ENCODE measurements at regions not wholly inside any gene's neighbourhood (a gene's known extent, or its start where the extent isn't known, plus 50 kb on each side); places are given as distances from the start of the nearest gene placed in this dataset.
"Not testable (repeated sequence)": the region's sequence is repeated elsewhere in the genome, so short reads cannot be mapped to it uniquely, and the experiment has no call there.

DNA sequence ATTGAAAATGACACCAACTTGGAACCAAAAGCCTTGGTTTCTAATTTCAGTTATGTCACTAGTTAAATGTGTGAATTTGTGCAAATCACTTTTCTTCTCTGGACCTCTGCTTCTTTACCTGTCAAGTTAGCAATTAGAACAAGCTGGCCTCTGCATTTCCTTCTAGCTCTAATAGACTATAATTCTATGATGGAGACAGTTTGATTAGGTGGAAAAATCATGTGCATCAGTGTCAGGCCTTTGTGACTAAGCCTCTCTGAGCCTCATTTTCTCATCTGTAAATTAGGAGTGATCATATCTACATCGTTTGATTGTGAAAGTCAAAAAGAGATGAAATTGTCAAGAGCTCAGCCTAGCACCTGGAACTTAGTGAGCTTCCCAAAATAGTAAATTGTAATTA lies 712.9 kb downstream of the MECOM start:
- DNase-seq (ENCODE audit: insufficient read length), result no peak
- FAIRE-seq, result no peak

DNA sequence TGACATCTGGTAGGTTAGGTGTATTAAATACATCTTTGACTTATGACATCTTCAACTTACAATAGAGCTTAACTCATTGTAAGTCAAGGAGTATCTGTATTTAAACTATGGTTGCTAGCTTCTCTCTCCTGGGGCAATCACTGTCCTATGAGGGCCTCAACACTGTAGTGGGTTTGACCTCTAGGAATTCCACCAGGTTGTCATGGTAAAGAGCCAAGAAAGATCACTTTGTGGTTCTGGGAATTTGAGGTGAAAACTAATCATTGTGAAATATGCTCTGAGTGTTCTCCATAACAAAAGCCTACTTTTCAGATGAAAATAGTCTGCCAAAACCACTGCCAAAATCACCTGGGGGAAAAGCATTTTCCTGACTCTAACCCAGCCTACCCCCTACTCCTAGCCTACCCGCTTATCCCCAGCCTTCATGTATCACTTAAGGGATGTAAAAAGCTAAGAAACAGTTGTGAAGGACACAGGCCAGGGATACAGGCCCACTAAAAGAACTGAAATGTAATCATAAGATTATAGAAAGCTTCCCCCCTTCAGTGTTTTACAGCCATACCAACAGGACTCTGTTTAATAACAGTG lies 723.8 kb downstream of the MECOM start:
- no peak for TF ChIP-seq TAF1 (IDR thresholded peaks at IDR 0.05; ENCODE audit: borderline replicate concordance, low read depth, low read length)
- TF ChIP-seq POLR2A (IDR thresholded peaks at IDR 0.05; ENCODE audit: low read depth, low read length), result no peak
- TF ChIP-seq POLR2AphosphoS5 (IDR thresholded peaks at IDR 0.05; ENCODE audit: low read depth, low read length), result no peak
- no peak for FAIRE-seq
- DNase-seq (ENCODE audit: insufficient read length), result no peak

More for the DNA sequence above, 712.9 kb downstream of the MECOM start:
- TF ChIP-seq POLR2AphosphoS5 (IDR thresholded peaks at IDR 0.05; ENCODE audit: low read depth, low read length) (no peak), POLR2A (IDR thresholded peaks at IDR 0.05; ENCODE audit: low read depth, low read length) (no peak), TAF1 (IDR thresholded peaks at IDR 0.05; ENCODE audit: borderline replicate concordance, low read depth, low read length) (no peak)

DNA sequence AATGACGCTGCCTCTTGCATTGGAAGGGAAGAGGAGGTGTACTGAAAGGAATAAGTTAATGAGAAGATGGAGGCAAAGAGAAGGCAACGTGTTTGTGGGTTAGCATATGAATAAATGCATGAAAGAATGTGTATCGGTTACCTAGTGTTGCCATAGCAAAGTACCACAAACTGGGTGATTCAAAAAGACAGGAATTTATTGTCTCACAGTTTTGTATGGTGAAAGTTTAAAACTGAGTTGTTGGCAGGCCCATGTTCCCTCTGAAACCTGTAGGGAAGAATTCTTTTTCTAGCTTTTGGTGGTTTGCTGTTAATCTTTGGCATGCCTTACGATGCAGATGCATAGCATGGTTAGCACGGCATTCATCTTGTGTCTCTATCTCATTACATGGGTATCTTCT lies 729.9 kb downstream of the MECOM start:
- FAIRE-seq, result no peak
- TF ChIP-seq TAF1 (IDR thresholded peaks at IDR 0.05; ENCODE audit: borderline replicate concordance, low read depth, low read length), result no peak
- TF ChIP-seq POLR2AphosphoS5 (IDR thresholded peaks at IDR 0.05; ENCODE audit: low read depth, low read length), result no peak
- no peak for TF ChIP-seq POLR2A (IDR thresholded peaks at IDR 0.05; ENCODE audit: low read depth, low read length)
- no peak for DNase-seq (ENCODE audit: insufficient read length)

DNA sequence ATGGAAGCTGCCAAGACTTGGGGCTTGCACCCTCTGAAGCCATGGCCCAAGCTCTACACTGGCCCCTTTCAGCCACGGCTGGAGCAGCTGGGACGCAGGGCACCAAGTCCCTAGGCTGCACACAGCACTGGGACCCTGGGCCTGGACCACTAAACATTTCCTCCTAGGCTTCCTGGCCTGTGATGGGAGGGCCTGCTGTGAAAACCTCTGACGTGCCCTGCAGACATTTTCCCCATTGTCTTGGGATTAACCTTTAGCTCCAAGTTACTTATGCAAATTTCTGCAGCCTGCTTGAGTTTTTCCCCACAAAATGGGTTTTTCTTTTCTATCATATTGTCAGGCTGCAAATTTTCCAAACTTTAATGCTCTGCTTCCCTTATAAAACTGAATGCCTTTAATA lies 733.5 kb downstream of the MECOM start:
- FAIRE-seq; DNase-seq (ENCODE audit: insufficient read length): not testable (repeated sequence)

DNA sequence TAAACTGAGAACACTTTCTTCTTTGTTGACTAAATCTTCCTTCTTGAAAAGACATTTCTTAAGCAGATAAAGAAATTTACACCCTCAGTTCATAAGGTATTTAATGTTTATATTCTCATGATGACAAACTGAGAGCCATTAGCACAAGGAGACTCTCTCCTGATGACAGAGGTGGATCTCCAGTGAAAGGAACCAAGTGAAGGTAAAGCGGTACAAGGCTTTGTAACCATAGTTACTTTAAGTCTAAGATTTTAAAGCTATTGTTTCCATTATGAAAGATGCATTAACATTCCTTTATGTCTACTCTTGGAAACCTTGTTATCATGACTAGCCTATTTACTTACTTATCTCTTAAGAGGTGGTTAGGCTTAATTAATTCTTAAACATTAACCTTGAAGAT lies 737.1 kb downstream of the MECOM start:
- TF ChIP-seq POLR2A (IDR thresholded peaks at IDR 0.05; ENCODE audit: low read depth, low read length) (no peak), POLR2AphosphoS5 (IDR thresholded peaks at IDR 0.05; ENCODE audit: low read depth, low read length) (no peak), TAF1 (IDR thresholded peaks at IDR 0.05; ENCODE audit: borderline replicate concordance, low read depth, low read length) (no peak)
- DNase-seq (ENCODE audit: insufficient read length) (no peak), FAIRE-seq (no peak)

DNA sequence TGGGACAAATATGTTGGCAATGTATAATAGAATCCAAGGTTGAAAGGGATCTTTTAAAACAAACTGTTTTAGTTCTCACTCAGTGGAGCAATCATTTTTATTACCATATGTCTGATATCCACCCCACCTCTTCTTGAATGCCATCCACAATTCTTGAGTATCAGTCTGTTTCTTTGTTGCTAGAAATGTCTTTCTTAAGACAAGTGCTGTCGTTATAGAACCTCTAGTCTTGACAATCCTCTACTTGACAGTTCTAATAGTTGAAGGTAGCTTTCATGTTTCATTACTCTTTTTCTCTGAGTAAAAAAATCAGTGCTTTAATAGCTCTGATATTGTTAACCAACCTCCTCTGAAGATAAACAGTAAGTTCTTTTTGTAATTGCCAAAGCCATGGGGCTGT lies 737.9 kb downstream of the MECOM start:
- DNase-seq (ENCODE audit: insufficient read length) (no peak), FAIRE-seq (no peak)
- no peak for TF ChIP-seq POLR2A (IDR thresholded peaks at IDR 0.05; ENCODE audit: low read depth, low read length)
- no peak for TF ChIP-seq TAF1 (IDR thresholded peaks at IDR 0.05; ENCODE audit: borderline replicate concordance, low read depth, low read length)
- TF ChIP-seq POLR2AphosphoS5 (IDR thresholded peaks at IDR 0.05; ENCODE audit: low read depth, low read length), result no peak

DNA sequence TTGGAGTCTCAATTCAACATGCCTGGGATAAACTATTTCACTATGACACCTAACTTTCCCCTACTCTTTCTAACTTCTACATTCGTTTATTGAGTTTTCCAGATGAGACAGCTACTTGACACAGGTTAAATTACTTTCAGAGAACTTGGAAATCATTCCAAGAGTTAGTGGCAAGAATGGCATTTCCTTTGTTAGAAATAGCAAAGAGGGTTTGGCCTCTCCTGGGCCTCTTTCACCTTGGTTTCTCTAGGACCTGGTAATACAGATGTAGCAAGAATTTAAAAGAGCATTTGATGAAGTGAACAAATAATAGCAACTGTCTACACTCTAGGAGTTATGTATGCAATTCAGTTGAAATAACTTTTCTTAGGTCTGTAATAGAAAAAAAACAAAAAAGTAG lies 748.9 kb downstream of the MECOM start:
- DNase-seq (ENCODE audit: insufficient read length) (no peak), FAIRE-seq (no peak)
- TF ChIP-seq TAF1 (IDR thresholded peaks at IDR 0.05; ENCODE audit: borderline replicate concordance, low read depth, low read length) (no peak), POLR2A (IDR thresholded peaks at IDR 0.05; ENCODE audit: low read depth, low read length) (no peak), POLR2AphosphoS5 (IDR thresholded peaks at IDR 0.05; ENCODE audit: low read depth, low read length) (no peak)

DNA sequence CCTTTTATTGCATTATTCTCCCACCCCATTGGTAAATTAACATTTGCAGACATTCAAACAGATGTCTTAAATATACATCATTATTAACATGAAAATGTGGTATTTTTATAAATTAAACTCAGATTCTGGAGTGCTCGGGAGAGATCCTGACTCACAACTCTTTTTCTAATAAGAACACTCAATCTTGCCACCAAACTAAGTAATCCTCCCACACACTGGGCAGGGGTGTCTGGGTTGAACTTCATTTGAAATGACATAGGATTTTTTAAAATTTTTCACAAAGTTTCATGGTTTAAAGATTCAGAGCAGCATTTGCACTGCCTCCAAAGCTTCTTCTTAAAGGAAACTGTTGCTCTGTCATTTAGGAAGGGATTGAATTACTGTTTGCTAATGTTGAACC lies 754.3 kb downstream of the MECOM start:
- FAIRE-seq (no peak), DNase-seq (ENCODE audit: insufficient read length) (no peak)
- TF ChIP-seq TAF1 (IDR thresholded peaks at IDR 0.05; ENCODE audit: borderline replicate concordance, low read depth, low read length), result no peak
- TF ChIP-seq POLR2AphosphoS5 (IDR thresholded peaks at IDR 0.05; ENCODE audit: low read depth, low read length), result no peak
- TF ChIP-seq POLR2A (IDR thresholded peaks at IDR 0.05; ENCODE audit: low read depth, low read length), result no peak

DNA sequence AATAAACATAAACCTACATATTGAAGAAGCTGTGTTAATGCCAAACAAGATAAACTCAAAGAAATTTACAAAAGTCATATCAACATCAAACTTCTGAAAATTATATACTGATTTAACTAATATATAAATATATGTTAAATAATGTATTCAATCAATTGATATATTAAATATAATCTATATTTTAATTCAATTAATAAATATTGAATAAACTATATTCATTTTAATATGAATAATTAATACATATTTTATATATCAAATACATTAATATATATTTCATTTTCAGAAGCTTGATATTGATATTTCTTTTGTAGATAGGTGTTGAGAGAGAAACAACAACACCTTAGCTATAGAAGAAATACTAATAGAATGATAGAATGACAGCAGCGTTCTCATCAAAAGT lies 768.1 kb downstream of the MECOM start:
- no peak for FAIRE-seq
- TF ChIP-seq POLR2A (IDR thresholded peaks at IDR 0.05; ENCODE audit: low read depth, low read length) (no peak), TAF1 (IDR thresholded peaks at IDR 0.05; ENCODE audit: borderline replicate concordance, low read depth, low read length) (no peak), POLR2AphosphoS5 (IDR thresholded peaks at IDR 0.05; ENCODE audit: low read depth, low read length) (no peak)

DNA sequence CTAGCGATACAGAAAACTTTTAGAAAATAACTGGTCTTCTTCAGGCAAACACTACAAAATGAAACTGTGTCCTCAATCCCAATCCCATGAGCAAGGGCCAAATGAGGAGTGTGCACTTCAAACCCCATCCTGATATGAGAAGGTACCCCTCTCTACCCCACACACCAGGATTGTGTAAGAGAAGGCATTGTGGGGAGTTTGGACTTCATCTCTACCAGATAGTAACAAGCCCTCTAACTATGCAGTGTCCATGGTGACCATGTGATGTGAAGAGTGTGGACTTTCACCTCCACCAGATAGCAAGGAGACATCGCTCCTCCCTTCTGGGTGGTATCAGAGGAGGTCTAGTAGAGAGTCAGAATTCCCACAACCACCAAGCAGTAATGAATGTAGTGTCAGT lies 769.3 kb downstream of the MECOM start:
- FAIRE-seq, result no peak
- no peak for DNase-seq (ENCODE audit: insufficient read length)
- no peak for TF ChIP-seq TAF1 (IDR thresholded peaks at IDR 0.05; ENCODE audit: borderline replicate concordance, low read depth, low read length)
- no peak for TF ChIP-seq POLR2A (IDR thresholded peaks at IDR 0.05; ENCODE audit: low read depth, low read length)
- no peak for TF ChIP-seq POLR2AphosphoS5 (IDR thresholded peaks at IDR 0.05; ENCODE audit: low read depth, low read length)

More for the DNA sequence above, 768.1 kb downstream of the MECOM start:
- DNase-seq (ENCODE audit: insufficient read length), result no peak

DNA sequence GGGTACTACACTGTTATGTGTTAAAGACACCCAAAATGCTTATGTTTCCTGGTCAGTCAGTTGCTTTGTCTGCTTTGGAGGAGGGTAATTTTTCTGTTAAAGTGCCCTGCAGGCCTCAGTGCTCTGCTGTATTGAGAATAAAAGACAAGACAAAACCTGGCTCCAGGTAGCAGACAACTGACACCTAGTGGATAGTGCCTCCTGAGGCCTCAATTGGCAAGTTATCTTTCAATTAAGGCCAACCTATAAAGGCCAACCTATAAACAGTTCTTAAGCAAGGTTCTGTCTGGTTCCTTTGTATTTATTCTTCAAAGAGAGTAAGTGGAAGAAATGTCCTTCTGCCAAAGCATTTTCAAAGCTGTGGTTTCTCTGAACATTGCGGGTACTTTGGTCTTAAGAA lies 773.8 kb downstream of the MECOM start:
- no peak for DNase-seq (ENCODE audit: insufficient read length)
- FAIRE-seq, result no peak

DNA sequence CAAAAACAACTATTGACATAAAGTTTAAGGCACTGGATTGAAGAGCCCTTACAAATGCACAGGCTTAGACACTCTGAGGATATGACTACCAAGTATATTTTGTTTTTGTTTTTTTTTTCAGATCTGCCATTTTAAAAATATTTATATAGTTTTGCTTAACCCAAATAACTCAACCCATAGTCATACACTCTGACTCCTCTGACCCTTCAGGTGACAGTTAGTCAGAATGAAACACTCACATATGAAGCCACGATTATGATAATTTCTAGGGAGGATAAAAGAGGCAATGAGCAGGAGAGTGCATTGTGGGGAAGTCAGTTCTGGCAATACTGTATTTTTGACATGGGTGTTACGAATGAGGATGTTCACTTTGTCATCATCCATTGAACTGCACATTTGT lies 774.7 kb downstream of the MECOM start:
- FAIRE-seq, result no peak
- TF ChIP-seq POLR2AphosphoS5 (IDR thresholded peaks at IDR 0.05; ENCODE audit: low read depth, low read length) (no peak), POLR2A (IDR thresholded peaks at IDR 0.05; ENCODE audit: low read depth, low read length) (no peak), TAF1 (IDR thresholded peaks at IDR 0.05; ENCODE audit: borderline replicate concordance, low read depth, low read length) (no peak)
- no peak for DNase-seq (ENCODE audit: insufficient read length)

More for the DNA sequence above, 773.8 kb downstream of the MECOM start:
- TF ChIP-seq POLR2A (IDR thresholded peaks at IDR 0.05; ENCODE audit: low read depth, low read length) (no peak), POLR2AphosphoS5 (IDR thresholded peaks at IDR 0.05; ENCODE audit: low read depth, low read length) (no peak), TAF1 (IDR thresholded peaks at IDR 0.05; ENCODE audit: borderline replicate concordance, low read depth, low read length) (no peak)

DNA sequence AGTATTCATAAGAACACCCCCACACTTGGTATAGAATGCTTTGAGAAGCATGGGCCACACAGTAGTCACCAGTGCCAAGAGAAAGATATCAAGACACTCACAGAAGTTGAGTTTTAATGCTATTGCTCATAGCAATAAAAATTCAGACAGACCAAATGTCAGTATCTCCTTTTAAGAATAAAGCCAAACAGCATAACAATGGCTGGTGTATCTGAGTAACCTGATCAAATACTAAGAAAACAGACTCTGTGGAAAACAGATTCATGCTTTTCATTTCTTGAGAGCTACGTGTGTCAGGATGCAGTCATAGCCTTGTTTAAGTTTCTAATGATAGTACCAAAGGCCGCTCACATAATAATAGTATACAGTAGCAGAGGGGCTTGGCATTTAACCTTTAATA lies 778.5 kb downstream of the MECOM start:
- no peak for TF ChIP-seq TAF1 (IDR thresholded peaks at IDR 0.05; ENCODE audit: borderline replicate concordance, low read depth, low read length)
- TF ChIP-seq POLR2AphosphoS5 (IDR thresholded peaks at IDR 0.05; ENCODE audit: low read depth, low read length), result no peak
- TF ChIP-seq POLR2A (IDR thresholded peaks at IDR 0.05; ENCODE audit: low read depth, low read length), result no peak
- no peak for FAIRE-seq
- no peak for DNase-seq (ENCODE audit: insufficient read length)
